GM21423 (cell line): ENCODE measurements at regions not wholly inside any gene's neighbourhood (a gene's known extent, or its start where the extent isn't known, plus 50 kb on each side); places are given as distances from the start of the nearest gene placed in this dataset.
"Not testable (repeated sequence)": the region's sequence is repeated elsewhere in the genome, so short reads cannot be mapped to it uniquely, and the experiment has no call there.

ENCODE experiments used
- ATAC-seq: cut with Tn5 transposase; IDR thresholded peaks from one replicate; pipeline ENCODE4 v1.9.1; 2021; ENCODE audit warnings: mild to moderate bottlenecking, moderate library complexity; ENCODE audit not compliant: unreplicated experiment

DNA sequence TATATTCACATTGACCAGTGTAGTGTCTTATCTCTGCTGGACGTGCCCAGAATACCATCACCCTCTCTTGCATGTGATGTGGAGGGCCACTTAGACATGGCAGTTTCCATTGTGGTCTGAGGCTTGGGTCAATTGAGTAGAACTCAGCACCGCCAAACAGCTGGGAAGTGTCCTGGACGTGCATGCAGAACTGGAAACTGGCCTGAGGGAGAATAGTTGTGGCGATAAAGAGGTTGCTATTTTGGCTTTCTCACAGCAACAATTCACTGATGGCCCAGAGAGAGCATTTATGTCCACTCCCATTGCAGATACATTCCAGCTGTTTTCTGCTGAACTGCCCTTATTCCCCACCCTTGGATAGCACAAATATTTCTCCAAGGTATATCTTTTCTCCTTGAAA, 210.1 kb upstream of the DAAM1 start:
- ATAC-seq = no peak

GRCh38 chr14:58979325-58979724, 209.1 kb upstream of the DAAM1 start:
- no peak for ATAC-seq

DNA sequence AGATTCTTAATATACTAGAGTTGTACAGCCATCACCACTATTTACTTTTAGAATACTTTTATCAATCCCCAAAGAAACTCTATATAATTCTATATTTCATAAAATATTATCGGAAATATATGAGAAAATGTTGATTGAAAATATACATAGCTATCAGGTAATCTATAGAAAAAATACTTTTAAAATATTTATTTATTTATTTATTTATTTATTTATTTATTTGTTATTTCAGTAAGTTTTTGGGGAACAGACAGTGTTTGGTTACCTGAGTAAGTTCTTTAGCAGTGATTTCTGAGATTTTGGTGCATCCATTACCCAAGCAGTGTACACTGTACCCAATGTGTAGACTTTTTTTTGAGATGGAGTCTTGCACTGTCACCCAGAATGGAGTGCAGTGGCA, 206.6 kb upstream of the DAAM1 start:
- no peak for ATAC-seq

- no peak for ATAC-seq
These were observed 202.7 kb upstream of the DAAM1 start for GRCh38 chr14:58985786-58986185.

DNA sequence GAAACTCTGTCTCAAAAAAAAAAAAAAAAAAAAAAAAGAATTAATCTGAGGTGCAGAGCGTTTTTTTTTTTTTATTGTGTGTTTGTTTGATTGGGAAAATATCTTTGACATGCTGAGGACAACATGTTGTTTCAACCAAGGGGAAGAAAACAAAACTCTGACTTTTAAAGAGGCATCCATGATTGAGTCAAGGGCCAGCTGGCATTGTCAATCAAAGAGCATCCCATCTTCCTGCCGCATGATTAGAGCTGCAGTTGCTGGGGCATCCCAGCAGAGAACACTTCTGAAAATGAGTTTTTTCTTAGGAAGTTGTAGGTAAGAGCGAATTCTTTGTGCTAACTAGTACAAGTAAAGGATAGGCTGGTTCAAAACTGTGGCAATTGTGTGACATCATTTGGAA, 200.9 kb upstream of the DAAM1 start:
- ATAC-seq = no peak

DNA sequence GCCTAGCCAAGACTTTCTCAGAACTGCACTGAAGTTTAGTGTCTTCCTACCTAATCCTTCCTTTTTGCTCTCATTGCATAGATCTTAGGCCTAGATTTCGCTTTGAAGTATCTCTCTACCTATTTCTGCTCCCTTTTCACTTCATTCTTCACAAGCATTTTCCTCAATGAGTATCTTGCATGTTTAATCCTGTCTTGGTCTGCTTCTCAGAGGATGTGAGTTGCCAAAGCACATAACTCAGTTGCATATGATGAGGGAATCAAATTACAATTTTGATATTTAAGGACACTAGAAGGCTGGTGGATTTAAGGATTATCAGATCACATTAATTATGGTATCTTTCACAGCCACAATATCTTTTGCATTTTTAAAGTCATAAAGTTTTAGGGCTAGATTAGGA, 195.5 kb upstream of the DAAM1 start:
- no peak for ATAC-seq

DNA sequence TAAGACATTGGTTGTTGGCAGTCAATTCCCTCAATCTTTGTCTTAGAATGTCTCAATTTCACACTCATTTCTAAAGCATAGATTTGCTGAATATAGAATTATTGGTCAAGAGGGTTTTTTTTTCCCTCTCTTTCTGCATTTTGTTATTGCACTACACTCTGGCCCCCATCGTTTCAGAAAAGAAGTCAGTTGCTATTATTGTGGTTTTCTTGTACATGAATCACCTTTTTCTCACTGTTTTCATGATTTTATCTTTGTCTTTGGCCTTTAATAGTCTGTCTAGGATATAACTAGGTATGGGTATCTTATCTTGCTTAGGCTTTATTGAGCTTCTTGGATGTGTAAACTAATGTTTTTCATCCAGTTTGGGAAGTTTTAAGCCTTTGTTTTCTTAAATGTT, 194.3 kb upstream of the DAAM1 start:
- ATAC-seq = no peak

DNA sequence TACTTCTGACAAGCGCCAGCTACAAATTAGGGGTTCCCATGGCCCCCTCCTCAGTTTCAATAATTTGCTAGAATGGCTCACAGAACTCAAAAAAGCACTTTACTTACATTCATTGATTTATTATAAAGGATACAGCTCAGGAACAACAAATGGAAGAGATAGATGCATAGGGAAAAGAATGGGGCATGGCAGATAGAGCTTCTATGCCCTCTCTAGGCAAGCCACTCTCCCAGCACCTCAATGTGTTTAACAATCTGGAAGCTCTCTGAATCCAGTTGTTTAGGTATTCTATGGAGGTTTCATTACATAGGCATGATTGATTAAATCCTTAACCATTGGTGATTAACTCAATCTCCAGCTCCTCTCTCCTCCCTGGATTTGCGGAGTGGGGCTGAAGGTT, 184.5 kb upstream of the DAAM1 start:
- no peak for ATAC-seq

- not testable (repeated sequence) for ATAC-seq
These were observed 182.3 kb upstream of the DAAM1 start for GRCh38 chr14:59006179-59006578.

DNA sequence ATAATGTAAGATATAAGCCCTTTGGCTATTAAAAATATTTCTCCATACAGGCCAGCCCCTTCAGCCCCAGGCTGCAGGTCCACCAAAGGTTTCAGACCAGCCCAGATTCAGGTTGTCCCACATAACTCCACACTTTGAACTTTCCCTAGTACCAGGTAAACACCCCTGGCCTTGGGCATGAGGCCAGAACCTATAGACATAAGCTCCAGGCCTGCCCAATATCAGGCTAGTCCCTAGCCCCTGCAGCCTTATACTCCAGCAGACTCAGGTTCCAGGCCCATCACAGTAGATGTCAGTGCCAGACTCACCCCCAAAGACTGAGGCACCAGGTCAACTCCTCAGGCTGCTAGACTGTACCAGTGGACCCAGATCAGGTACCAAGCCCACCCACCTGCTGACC, 178.5 kb upstream of the DAAM1 start:
- ATAC-seq = no peak

- ATAC-seq = no peak
These were observed 174.7 kb upstream of the DAAM1 start for GRCh38 chr14:59013672-59014298.

DNA sequence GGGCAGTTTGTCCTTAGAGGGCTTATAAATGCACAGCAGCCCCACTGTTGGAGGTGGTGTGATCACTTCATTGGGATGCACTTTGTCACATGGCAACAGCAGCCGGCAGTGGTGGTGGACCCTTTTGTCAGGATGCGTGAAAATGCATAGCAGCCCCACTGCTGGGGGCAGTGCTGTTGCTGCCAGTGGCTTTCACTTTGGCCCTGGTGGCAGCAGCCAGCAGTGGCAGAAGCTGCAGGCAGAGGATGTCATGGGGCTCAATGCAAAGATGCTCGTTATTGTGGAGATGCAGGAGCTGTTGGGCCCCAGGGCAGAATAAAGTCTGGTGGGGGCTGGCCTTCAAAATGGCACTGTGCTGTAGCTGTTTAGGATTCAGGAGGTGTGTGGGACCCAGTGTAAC, 173.0 kb upstream of the DAAM1 start:
- no peak for ATAC-seq

- ATAC-seq = no peak
These were observed 171.0 kb upstream of the DAAM1 start for GRCh38 chr14:59017285-59017965.

GRCh38 chr14:59018460-59018859, 170.0 kb upstream of the DAAM1 start:
- no peak for ATAC-seq

DNA sequence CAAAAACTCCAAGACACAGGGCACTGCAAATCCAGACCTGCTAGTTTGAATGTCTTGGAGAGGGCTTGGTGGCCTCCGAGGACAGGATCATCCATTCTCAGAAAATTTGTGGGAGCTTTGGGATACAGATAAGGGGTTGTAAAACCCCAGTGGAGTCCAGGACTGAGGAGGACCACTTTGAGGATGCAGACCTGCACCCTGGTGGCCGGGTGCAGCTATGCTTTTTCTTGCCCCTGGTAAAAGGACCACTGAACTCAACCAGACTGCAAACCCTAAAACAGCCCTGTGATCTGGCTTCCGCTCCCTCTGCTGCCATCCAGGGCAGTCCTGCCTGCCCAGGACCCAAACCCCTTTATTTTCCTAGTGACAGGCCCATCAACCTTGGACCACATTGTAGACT, 169.5 kb upstream of the DAAM1 start:
- ATAC-seq = no peak

DNA sequence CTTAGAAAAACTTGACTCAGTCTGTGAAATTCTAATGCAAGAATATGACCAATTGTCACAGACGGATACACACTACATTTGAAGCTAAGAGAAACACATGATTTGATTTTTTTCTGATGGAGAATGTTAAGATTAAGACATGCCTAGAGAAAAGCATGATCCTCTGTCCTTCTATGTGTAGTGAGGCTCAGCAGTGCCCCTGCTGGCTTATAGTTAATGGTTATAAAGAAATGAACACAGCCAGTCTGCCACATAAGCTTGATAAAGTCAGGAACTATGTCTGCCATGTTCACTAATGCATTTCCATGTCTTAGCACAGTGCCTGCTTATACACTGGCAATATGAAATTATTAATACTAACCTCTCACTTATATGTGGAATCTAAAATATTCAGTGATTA, 168.1 kb upstream of the DAAM1 start:
- ATAC-seq = no peak

DNA sequence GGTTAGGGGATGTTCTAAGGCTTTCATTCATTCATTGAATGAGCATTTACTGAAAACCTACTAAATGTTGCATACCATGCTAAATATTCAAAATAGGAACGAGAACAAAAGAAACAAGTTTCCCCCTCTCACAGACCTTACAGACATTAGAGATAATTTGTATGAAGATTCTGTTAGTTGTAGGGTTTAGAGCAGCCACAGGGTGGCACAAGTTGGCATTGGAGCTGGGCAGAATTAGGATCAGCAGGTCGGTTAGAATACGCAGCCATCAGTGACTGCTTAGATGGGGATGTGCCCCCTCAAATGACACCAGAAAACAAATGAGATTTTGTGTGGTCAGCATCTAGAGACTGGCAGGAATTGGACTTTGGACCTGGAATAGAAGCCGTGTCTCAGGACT, 166.3 kb upstream of the DAAM1 start:
- no peak for ATAC-seq

- ATAC-seq = no peak
These were observed 162.4 kb upstream of the DAAM1 start for GRCh38 chr14:59026081-59026480.

GRCh38 chr14:59026640-59027039, 161.8 kb upstream of the DAAM1 start:
- not testable (repeated sequence) for ATAC-seq

- peak; percentile 93 for ATAC-seq
These were observed 159.8 kb upstream of the DAAM1 start for GRCh38 chr14:59028476-59029202.

DNA sequence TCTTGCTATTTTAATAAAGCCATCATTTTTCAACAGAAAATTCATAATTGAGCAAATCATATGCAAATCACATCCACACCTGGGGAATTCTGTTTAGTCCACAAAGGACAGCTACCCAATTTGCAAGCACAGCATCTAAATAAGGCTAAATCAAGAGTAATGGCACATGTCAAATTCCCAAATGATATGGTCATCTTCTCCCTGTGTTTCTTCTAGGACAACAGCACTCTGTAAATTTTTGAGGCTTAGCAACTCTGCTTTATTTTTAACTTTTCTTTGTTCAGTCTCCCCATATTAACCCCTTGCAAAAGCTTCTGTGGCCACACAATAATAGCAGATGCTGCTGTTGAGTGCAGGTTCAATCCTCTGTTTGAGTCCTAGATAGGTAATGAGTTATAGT, 155.6 kb upstream of the DAAM1 start:
- ATAC-seq = no peak

- no peak for ATAC-seq
These were observed 152.3 kb upstream of the DAAM1 start for GRCh38 chr14:59036134-59036533.
